Panc1 (cell line): ENCODE measurements at regions not wholly inside any gene's neighbourhood (a gene's known extent, or its start where the extent isn't known, plus 50 kb on each side); places are given as distances from the start of the nearest gene placed in this dataset.

Experiments
- ATAC-seq: fragments of 200-7000 bp; cut with Tn5 transposase; 2 replicates; pipeline ENCODE4 v1.9.1; 2020; ENCODE audit warnings: mild to moderate bottlenecking, moderate library complexity
- BruUV-seq: library from RNA; stranded (reverse); fragments of 400-500 nt; replicated peaks from 2 replicates; lab custom pipeline; 2021; lab: Mats Ljungman, UMichigan
- CTCF ChIA-PET: fragments of 300-600 bp; sonication (Branson Sonifier 250); formaldehyde crosslinking; loops from one replicate; lab custom pipeline; 2022; ENCODE audit warnings: antibody characterized with exemption; lab: Charles Lee
- POLR2A ChIA-PET: fragments of 300-600 bp; sonication (Branson Sonifier 250); formaldehyde crosslinking; loops from one replicate; lab custom pipeline; 2022; ENCODE audit warnings: antibody characterized with exemption; lab: Charles Lee
- DNase-seq: peaks from one replicate; pipeline ENCODE4 v3.0.0-alpha.2; 2010; ENCODE audit warnings: low read depth, low spot score
- H3K27ac ChIP-seq: 2 replicates; pipeline ENCODE4 v1.5.1; 2011; ENCODE audit warnings: mild to moderate bottlenecking, low read length, inconsistent platforms
- H3K27me3 ChIP-seq: fragments of 200-500 bp; sonication (Bioruptor generic); 2 replicates; pipeline ENCODE4 v1.6.0; 2014; ENCODE audit warnings: low read length, inconsistent platforms; ENCODE audit not compliant: control insufficient read depth, insufficient read depth
- H3K36me3 ChIP-seq: fragments of 200-500 bp; sonication (Bioruptor generic); 2 replicates; pipeline ENCODE4 v1.5.1; 2014; ENCODE audit warnings: inconsistent platforms, mild to moderate bottlenecking, low read length, moderate library complexity; ENCODE audit not compliant: control insufficient read depth, insufficient read depth
- H3K4me1 ChIP-seq: 2 replicates; pipeline ENCODE4 v1.5.1; 2011; ENCODE audit warnings: inconsistent platforms, mild to moderate bottlenecking, low read length, moderate library complexity; ENCODE audit not compliant: control insufficient read depth, insufficient read depth
- H3K4me3 ChIP-seq, 2 experiments: 2 replicates each; pipeline ENCODE4 v1.5.1; 2011 to 2012; ENCODE audit warnings: low read depth in 2 of 2, low read length in 2 of 2, mild to moderate bottlenecking in 2 of 2, inconsistent platforms in 1 of 2, moderate library complexity in 1 of 2
- H3K9me3 ChIP-seq: fragments of 200-500 bp; sonication (Bioruptor generic); 2 replicates; pipeline ENCODE4 v1.5.1; 2014; ENCODE audit warnings: low read depth, mild to moderate bottlenecking, inconsistent platforms, low read length, moderate library complexity; ENCODE audit not compliant: control insufficient read depth, insufficient read depth
- CTCF ChIP-seq: fragments of 450-650 bp; IDR thresholded peaks from 2 replicates; pipeline ENCODE4 v1.5.1; 2017; ENCODE audit warnings: mild to moderate bottlenecking
- POLR2AphosphoS5 ChIP-seq: IDR thresholded peaks from 2 replicates; pipeline ENCODE4 v1.6.1; 2012; ENCODE audit warnings: mild to moderate bottlenecking, low read depth, low read length, moderate library complexity
- REST ChIP-seq, 2 experiments: IDR thresholded peaks; 2 replicates each; pipeline ENCODE4 v1.6.1; 2011 to 2012; ENCODE audit warnings: low read depth in 2 of 2, control low read depth in 1 of 2, low read length in 1 of 2, mild to moderate bottlenecking in 1 of 2, moderate library complexity in 1 of 2; ENCODE audit not compliant: insufficient read depth in 1 of 2
- SIN3A ChIP-seq: IDR thresholded peaks from 2 replicates; pipeline ENCODE4 v1.6.1; 2012; ENCODE audit warnings: low read depth, mild to moderate bottlenecking, low read length, moderate library complexity, borderline replicate concordance; ENCODE audit not compliant: insufficient read depth
- TCF7L2 ChIP-seq: IDR thresholded peaks from 2 replicates; pipeline ENCODE4 v1.6.1; 2011; ENCODE audit warnings: mild to moderate bottlenecking, low read depth, low read length, inconsistent platforms
- in situ Hi-C: cut with HindIII; loops from 2 replicates; pipeline ENCODE4 v1.10.0; 2016; ENCODE audit warnings: low sequenced_read_pairs, low pct_unique_long_range_greater_than_20kb
- intact Hi-C: fragments of 100-400 bp; cut with micrococcal nuclease; formaldehyde crosslinking; loops from one replicate; pipeline ENCODE4 v1.10.0; 2022; ENCODE audit not compliant: unreplicated experiment

DNA sequence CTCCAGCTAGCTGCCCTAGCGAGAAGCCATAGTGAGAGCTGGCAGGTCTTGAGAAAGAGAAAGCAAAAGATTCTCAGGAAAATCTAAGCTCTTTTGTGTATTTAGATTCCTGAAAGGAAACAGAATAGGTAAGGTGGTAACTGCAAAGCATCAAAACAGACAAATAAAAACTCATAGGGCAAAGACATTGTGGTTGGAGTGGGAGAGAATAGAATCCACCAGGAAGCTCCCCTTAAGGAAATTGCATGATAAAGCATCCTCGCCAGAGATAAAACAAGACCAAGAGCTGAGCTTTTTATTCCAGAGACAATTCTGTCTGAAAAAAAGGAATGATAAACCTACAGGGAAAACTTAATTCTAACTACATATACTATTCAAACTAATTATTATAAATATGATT lies 232.6 kb downstream of the SI start:
- no TSS peak for BruUV-seq
- no peaks in the 10 kb centered on the region for H3K36me3 ChIP-seq
- CTCF ChIA-PET: no interaction called here
- H3K27ac ChIP-seq: no peak overlapping the region
- no peaks in the 10 kb centered on the region for H3K27me3 ChIP-seq
- intact Hi-C loops (no loop called here), in situ Hi-C loops (no loop called here)
- TF ChIP-seq CTCF (no peak), TCF7L2 (no peak), SIN3A (no peak), REST (IDR thresholded peaks at IDR 0.05; ENCODE audit: insufficient read depth in 1 of 2, low read depth in 2 of 2, low read length in 1 of 2) (no peak), POLR2AphosphoS5 (no peak)
- POLR2A ChIA-PET: no interaction called here
- H3K4me3 ChIP-seq: no peak overlapping the region
- no peaks in the 10 kb centered on the region for H3K9me3 ChIP-seq
- ATAC-seq (no peak), DNase-seq (no peak)
- H3K4me1 ChIP-seq: no peaks in the 10 kb centered on the region

DNA sequence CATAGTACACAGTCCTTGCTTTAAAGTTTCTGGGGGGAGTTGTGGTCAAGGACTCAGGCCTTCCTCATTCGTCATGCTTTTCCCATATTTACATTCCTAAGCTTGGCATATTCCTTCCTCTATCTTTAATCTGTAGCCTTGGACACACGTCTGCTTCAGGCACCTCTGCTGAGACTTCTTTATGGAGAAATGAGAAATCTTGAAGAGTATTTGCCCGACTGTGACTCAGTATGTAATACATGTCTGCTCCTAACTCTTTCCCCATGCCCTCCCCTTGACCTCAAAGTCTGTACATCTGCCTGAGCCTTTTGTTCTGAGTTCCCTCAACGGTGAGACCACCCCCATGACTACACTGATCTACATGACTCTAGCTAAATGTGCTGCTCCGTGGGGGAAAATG lies 246.1 kb downstream of the SI start:
- no peak for DNase-seq
- in situ Hi-C loops (no loop called here), intact Hi-C loops (no loop called here)
- ChIA-PET POLR2A (no interaction called here), CTCF (no interaction called here)
- TF ChIP-seq CTCF (no peak), REST (IDR thresholded peaks at IDR 0.05; ENCODE audit: insufficient read depth in 1 of 2, low read depth in 2 of 2, low read length in 1 of 2) (no peak), POLR2AphosphoS5 (no peak), SIN3A (no peak), TCF7L2 (no peak)
- Histone ChIP-seq H3K27me3 (no peaks in the 10 kb centered on the region), H3K9me3 (no peaks in the 10 kb centered on the region), H3K27ac (no peak overlapping the region), H3K4me3 (no peak overlapping the region), H3K4me1 (no peaks in the 10 kb centered on the region), H3K36me3 (no peaks in the 10 kb centered on the region)
- ATAC-seq: no peak
- BruUV-seq: no TSS peak
